Keratinocyte (primary cell): ENCODE measurements at regions not wholly inside any gene's neighbourhood (a gene's known extent, or its start where the extent isn't known, plus 50 kb on each side); places are given as distances from the start of the nearest gene placed in this dataset.
"Not testable (repeated sequence)": the region's sequence is repeated elsewhere in the genome, so short reads cannot be mapped to it uniquely, and the experiment has no call there.

ENCODE experiments used
- DNase-seq: peaks from one replicate; pipeline ENCODE4 v3.0.0-alpha.2; 2011; ENCODE audit warnings: low read depth, missing footprints, low spot score
- FAIRE-seq: peaks from 2 replicates; lab custom pipeline; 2011; peaks lifted over from hg19 to GRCh38; lab: Jason Lieb, UNC
- H2AFZ ChIP-seq: 2 replicates; pipeline ENCODE4 v1.6.0; 2012; ENCODE audit warnings: low read length, control low read depth, inconsistent platforms; ENCODE audit not compliant: control insufficient read depth
- H3K27ac ChIP-seq: 2 replicates; pipeline ENCODE4 v1.5.1; 2011; ENCODE audit warnings: low read length; ENCODE audit not compliant: control insufficient read depth, insufficient read depth
- H3K27me3 ChIP-seq: 3 replicates; pipeline ENCODE4 v1.6.0; 2011; ENCODE audit warnings: low read length; ENCODE audit not compliant: control insufficient read depth, insufficient read depth; ENCODE audit errors: extremely low read depth
- H3K36me3 ChIP-seq, 2 experiments: 2 replicates in 1 of 2; 3 replicates in 1 of 2; pipeline ENCODE4 v1.5.1; 2011; ENCODE audit warnings: low read length in 2 of 2, mild to moderate bottlenecking in 1 of 2; ENCODE audit not compliant: control insufficient read depth in 2 of 2, insufficient read depth in 2 of 2; ENCODE audit errors: extremely low read depth in 1 of 2
- H3K4me1 ChIP-seq: 3 replicates; pipeline ENCODE4 v1.5.1; 2011; ENCODE audit warnings: low read length; ENCODE audit not compliant: control insufficient read depth, insufficient read depth; ENCODE audit errors: extremely low read depth
- H3K4me2 ChIP-seq: 3 replicates; pipeline ENCODE4 v1.6.0; 2011; ENCODE audit warnings: low read depth, low read length; ENCODE audit not compliant: control insufficient read depth, insufficient read depth; ENCODE audit errors: extremely low read depth
- H3K4me3 ChIP-seq, 3 experiments: fragments of 200-600 bp in 1 of 3; sonication (generic) in 1 of 3; 2 replicates in 2 of 3; 3 replicates in 1 of 3; pipeline ENCODE4 v1.5.1; 2011 to 2016; ENCODE audit warnings: low read length in 3 of 3, mild to moderate bottlenecking in 3 of 3, control low read depth in 2 of 3, inconsistent platforms in 1 of 3, low read depth in 1 of 3, mixed read lengths in 1 of 3, mixed run types in 1 of 3, moderate library complexity in 1 of 3; ENCODE audit not compliant: control insufficient read depth in 2 of 3, insufficient read depth in 2 of 3; ENCODE audit errors: extremely low read depth in 1 of 3
- H3K79me2 ChIP-seq: 2 replicates; pipeline ENCODE4 v1.6.0; 2012; ENCODE audit warnings: low read length; ENCODE audit not compliant: control insufficient read depth, insufficient read depth
- H3K9ac ChIP-seq: 3 replicates; pipeline ENCODE4 v1.6.0; 2011; ENCODE audit warnings: low read length; ENCODE audit not compliant: control insufficient read depth, insufficient read depth; ENCODE audit errors: extremely low read depth
- H3K9me1 ChIP-seq: 3 replicates; pipeline ENCODE4 v1.6.0; 2011; ENCODE audit warnings: low read length; ENCODE audit not compliant: control insufficient read depth, insufficient read depth; ENCODE audit errors: extremely low read depth
- H3K9me3 ChIP-seq: 2 replicates; pipeline ENCODE4 v1.5.1; 2012; ENCODE audit warnings: low read depth, low read length; ENCODE audit not compliant: control insufficient read depth
- H4K20me1 ChIP-seq: 3 replicates; pipeline ENCODE4 v1.6.0; 2011; ENCODE audit warnings: low read length; ENCODE audit not compliant: control insufficient read depth, insufficient read depth; ENCODE audit errors: extremely low read depth
- CTCF ChIP-seq, 3 experiments: IDR thresholded peaks in 1 of 3; conservative IDR thresholded peaks in 1 of 3; optimal IDR thresholded peaks in 1 of 3; 2 replicates in 2 of 3; 3 replicates in 1 of 3; pipeline versions ENCODE3 to v1.5.1; 2011; ENCODE audit warnings: low read length in 3 of 3, mild to moderate bottlenecking in 3 of 3, moderate library complexity in 2 of 3, control low read depth in 1 of 3, inconsistent platforms in 1 of 3; ENCODE audit not compliant: insufficient read depth in 2 of 3; ENCODE audit errors: extremely low read depth in 1 of 3
- EZH2 ChIP-seq: IDR thresholded peaks from one replicate; pipeline ENCODE4 v1.6.1; 2012; ENCODE audit warnings: inconsistent platforms, mild to moderate bottlenecking, low read length, moderate library complexity
- dilution Hi-C: fragments of 300-500 bp; cut with MboI; formaldehyde crosslinking; loops from one replicate; pipeline ENCODE4 v1.7.0; 2020; ENCODE audit warnings: low sequenced_read_pairs; ENCODE audit not compliant: extremely low pct_ligation_motif_present

GRCh38 chr2:65930259-65930658 is 497.9 kb upstream of the SPRED2 start:
- FAIRE-seq (no peak), DNase-seq (no peak)
- Histone ChIP-seq H3K9me3 (no peaks in the 10 kb centered on the region), H3K4me3 (no peak overlapping the region), H3K4me2 (no peak overlapping the region), H4K20me1 (no peaks in the 10 kb centered on the region), H3K9me1 (no peaks in the 10 kb centered on the region), H3K36me3 (no peaks in the 10 kb centered on the region), H3K27me3 (no peaks in the 10 kb centered on the region), H3K9ac (no peak overlapping the region), H3K27ac (no peak overlapping the region), H3K4me1 (no peaks in the 10 kb centered on the region), H2AFZ (no peak overlapping the region), H3K79me2 (no peaks in the 10 kb centered on the region)
- dilution Hi-C loops = no loop called here
- TF ChIP-seq CTCF (optimal IDR thresholded peaks at IDR 0.05 in 1 of 3, IDR thresholded peaks at IDR 0.05 in 1 of 3, conservative IDR thresholded peaks at IDR 0.05 in 1 of 3; ENCODE audit: extremely low read depth in 1 of 3, insufficient read depth in 2 of 3, low read length in 3 of 3) (no peak), EZH2 (no peak)

- H3K79me2 ChIP-seq, H3K4me2 ChIP-seq, FAIRE-seq, H3K9ac ChIP-seq, dilution Hi-C loops, H3K9me3 ChIP-seq, H3K36me3 ChIP-seq, H3K27me3 ChIP-seq, H4K20me1 ChIP-seq, H3K9me1 ChIP-seq, H3K4me1 ChIP-seq, H2AFZ ChIP-seq, H3K27ac ChIP-seq, H3K4me3 ChIP-seq, DNase-seq: not testable (repeated sequence)
Measured at GRCh38 chr2:65929664-65930063, 497.3 kb upstream of the SPRED2 start.

GRCh38 chr2:65922794-65923193 is 490.4 kb upstream of the SPRED2 start:
- FAIRE-seq = no peak
- Histone ChIP-seq H3K4me3 (no peak overlapping the region), H3K4me2 (no peak overlapping the region), H3K79me2 (no peaks in the 10 kb centered on the region), H3K36me3 (no peaks in the 10 kb centered on the region), H4K20me1 (no peaks in the 10 kb centered on the region), H3K9me3 (no peaks in the 10 kb centered on the region), H3K27ac (no peak overlapping the region), H3K9me1 (no peaks in the 10 kb centered on the region), H3K27me3 (peaks cover 3% of the 10 kb centered on the region), H2AFZ (no peak overlapping the region), H3K4me1 (no peaks in the 10 kb centered on the region), H3K9ac (no peak overlapping the region)
- dilution Hi-C loops = no loop called here
- TF ChIP-seq EZH2 (no peak), CTCF (optimal IDR thresholded peaks at IDR 0.05 in 1 of 3, IDR thresholded peaks at IDR 0.05 in 1 of 3, conservative IDR thresholded peaks at IDR 0.05 in 1 of 3; ENCODE audit: extremely low read depth in 1 of 3, insufficient read depth in 2 of 3, low read length in 3 of 3) (no peak)
- DNase-seq = no peak
